GM10266 (cell line): ENCODE measurements at regions not wholly inside any gene's neighbourhood (a gene's known extent, or its start where the extent isn't known, plus 50 kb on each side); places are given as distances from the start of the nearest gene placed in this dataset.

Experiments
- DNase-seq: peaks from one replicate; pipeline ENCODE4 v3.0.0; 2012; ENCODE audit errors: extremely low spot score
- TF ChIP-seq, protein P1 (sequence below): IDR thresholded peaks from 2 replicates; pipeline ENCODE4 v1.5.1; 2012; ENCODE audit warnings: mild to moderate bottlenecking, low read depth; ENCODE audit not compliant: control insufficient read depth, insufficient read depth; ENCODE audit errors: missing control alignments

DNA sequence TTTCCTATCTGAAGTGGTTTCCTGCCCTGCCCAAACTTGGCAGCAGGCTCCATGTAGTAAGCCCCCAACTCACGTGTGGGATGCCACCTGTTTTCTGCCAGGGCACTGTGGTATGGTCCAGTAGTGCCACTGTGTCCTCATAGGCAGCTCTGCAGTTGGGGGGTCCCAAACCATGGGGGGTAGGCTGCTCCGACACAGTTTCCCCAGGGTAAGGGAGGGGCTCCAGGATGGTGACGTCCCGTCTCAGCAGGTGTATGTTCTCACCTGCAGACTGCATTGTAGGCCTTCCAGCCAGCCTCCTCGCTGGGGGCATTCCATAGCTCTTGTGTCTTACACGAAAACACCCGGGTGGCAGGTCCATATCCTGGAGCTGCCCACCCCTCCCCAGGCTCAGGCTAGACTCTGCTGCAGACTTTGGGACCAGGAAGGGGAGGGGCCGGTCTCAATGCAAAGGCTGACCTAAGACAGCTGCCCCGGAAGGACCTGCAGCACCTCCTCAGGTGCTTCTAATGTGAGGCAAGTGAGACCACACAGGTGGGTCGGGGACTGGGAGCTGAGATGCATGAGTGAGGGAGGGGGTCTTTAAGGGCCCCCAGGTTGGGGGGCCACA, 330.5 kb upstream of the IRX4 start:
- DNase-seq: no peak
- TF ChIP-seq, protein P1, sequence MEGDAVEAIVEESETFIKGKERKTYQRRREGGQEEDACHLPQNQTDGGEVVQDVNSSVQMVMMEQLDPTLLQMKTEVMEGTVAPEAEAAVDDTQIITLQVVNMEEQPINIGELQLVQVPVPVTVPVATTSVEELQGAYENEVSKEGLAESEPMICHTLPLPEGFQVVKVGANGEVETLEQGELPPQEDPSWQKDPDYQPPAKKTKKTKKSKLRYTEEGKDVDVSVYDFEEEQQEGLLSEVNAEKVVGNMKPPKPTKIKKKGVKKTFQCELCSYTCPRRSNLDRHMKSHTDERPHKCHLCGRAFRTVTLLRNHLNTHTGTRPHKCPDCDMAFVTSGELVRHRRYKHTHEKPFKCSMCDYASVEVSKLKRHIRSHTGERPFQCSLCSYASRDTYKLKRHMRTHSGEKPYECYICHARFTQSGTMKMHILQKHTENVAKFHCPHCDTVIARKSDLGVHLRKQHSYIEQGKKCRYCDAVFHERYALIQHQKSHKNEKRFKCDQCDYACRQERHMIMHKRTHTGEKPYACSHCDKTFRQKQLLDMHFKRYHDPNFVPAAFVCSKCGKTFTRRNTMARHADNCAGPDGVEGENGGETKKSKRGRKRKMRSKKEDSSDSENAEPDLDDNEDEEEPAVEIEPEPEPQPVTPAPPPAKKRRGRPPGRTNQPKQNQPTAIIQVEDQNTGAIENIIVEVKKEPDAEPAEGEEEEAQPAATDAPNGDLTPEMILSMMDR: no peak

DNA sequence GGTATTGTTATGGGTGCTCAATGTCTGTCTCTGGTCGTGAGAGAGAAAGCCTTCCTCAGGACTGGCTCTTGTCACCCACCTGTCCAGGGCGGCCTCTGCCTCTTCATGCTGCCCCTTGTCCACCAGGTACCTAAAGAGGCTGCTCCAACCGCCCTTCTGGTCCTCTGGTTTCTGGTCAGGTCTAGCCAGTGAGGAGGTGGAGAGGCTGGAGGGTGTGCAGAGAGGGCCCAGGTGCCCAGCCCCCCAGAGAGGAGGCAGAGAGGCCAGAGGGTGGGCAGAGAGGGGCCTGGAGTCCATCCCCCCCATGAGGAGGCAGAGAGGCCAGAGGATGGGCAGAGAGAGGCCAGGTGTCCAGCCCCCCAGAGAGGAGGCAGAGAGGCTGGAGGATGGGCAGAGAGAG, 329.8 kb upstream of the IRX4 start:
- no peak for DNase-seq

GRCh38 chr5:2208239-2208544, 325.5 kb upstream of the IRX4 start:
- TF ChIP-seq, protein P1: no peak
- DNase-seq: no peak

More for the DNA sequence above, 329.8 kb upstream of the IRX4 start:
- TF ChIP-seq, protein P1: no peak

DNA sequence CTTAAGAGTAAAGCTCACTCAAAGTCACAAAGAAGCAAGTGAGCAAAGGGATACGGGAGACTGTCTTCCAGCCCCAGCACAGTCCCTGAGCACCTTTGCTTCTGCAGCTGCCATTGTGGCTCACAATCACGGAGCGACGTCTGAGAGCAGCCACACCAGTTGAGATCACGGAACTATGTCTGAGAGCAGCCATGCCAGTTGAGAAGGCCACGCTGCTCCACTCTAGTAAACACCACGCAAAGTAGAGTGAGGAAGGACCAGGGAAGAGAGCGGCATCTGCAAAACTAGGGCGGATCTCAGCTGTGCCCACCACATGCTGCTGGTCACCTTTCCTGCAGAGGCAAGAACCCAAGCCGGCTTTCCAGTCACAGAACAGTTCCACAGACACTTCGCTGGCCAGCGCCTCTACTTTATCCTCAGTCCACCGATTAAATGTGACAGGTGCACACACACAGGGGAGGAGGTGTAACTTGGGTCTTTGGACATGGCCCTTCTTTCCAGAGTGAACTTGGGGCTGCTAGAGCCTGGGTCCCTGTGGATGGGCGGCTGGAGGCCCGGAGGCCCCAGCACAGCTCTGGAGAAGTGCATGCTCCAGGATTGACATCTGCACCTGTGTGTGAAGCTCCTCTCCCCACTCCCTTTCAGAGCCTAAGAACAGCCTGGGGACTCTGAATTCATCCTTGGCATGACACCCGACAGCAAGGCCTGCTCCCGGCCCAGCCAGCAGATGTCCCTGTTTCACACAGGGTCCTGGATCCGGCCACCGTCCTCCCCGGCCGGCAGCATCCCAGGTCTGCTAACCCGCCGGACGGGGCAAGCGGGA, 324.9 kb upstream of the IRX4 start:
- no peak for DNase-seq
- TF ChIP-seq, protein P1: no peak

- TF ChIP-seq, protein P1: no peak
- no peak for DNase-seq
Observed at GRCh38 chr5:2207109-2207399, 324.3 kb upstream of the IRX4 start.

GRCh38 chr5:2206293-2207108, 323.8 kb upstream of the IRX4 start:
- DNase-seq: no peak
- TF ChIP-seq, protein P1: no peak

- no peak for DNase-seq
- TF ChIP-seq, protein P1: no peak
Observed at GRCh38 chr5:2205596-2206226, 323.0 kb upstream of the IRX4 start.
